HepG2 (cell line): ENCODE measurements at regions not wholly inside any gene's neighbourhood (a gene's known extent, or its start where the extent isn't known, plus 50 kb on each side); places are given as distances from the start of the nearest gene placed in this dataset.

ENCODE experiments used
- ATAC-seq: fragments of 200-7000 bp; cut with Tn5 transposase; 3 replicates; pipeline ENCODE4 v1.9.1; 2020; ENCODE audit warnings: mild to moderate bottlenecking, moderate library complexity
- BruUV-seq: library from RNA; stranded (reverse); fragments of 400-500 nt; replicated peaks from 2 replicates; lab custom pipeline; 2021; lab: Mats Ljungman, UMichigan
- CTCF ChIA-PET: fragments of 300-600 bp; formaldehyde crosslinking; extraction: SDS; loops from one replicate; lab custom pipeline; 2021; ENCODE audit warnings: low total read pairs, inconsistent platforms, low intra/inter-chr PET ratio; lab: Yijun Ruan, JAX
- POLR2A ChIA-PET: fragments of 350-600 bp; sonication (Branson Sonifier 250); formaldehyde crosslinking; loops from one replicate; lab custom pipeline; 2020; ENCODE audit warnings: antibody characterized with exemption, inconsistent platforms; lab: Yijun Ruan, JAX
- DNase-seq: peaks from one replicate; pipeline ENCODE4 v3.0.0-alpha.2; 2015; ENCODE audit warnings: low spot score
- FAIRE-seq: peaks from 3 replicates; lab custom pipeline; 2011; peaks lifted over from hg19 to GRCh38; lab: Jason Lieb, UNC
- H2AFZ ChIP-seq: one replicate; pipeline ENCODE4 v1.6.1; 2011; ENCODE audit warnings: low read length, inconsistent platforms
- H3K27ac ChIP-seq: fragments of 300-600 bp; 3 replicates; pipeline ENCODE4 v1.8.0; 2011; ENCODE audit warnings: mixed run types, mild to moderate bottlenecking, mixed read lengths, low read length, inconsistent platforms; ENCODE audit not compliant: insufficient read depth; ENCODE audit errors: extremely low read length
- H3K27me3 ChIP-seq, 2 experiments: fragments of 200-600 bp in 1 of 2; 2 replicates in 1 of 2; 3 replicates in 1 of 2; pipeline versions ENCODE4 v1.6.0 to v1.8.0; 2011; ENCODE audit warnings: low read length in 2 of 2, mild to moderate bottlenecking in 2 of 2, moderate library complexity in 2 of 2, inconsistent platforms in 1 of 2; ENCODE audit not compliant: insufficient read depth in 2 of 2, control insufficient read depth in 1 of 2
- H3K36me3 ChIP-seq, 2 experiments: fragments of 200-600 bp in 1 of 2; replicated peaks in 1 of 2; 2 replicates in 1 of 2; 3 replicates in 1 of 2; pipeline versions ENCODE4 v1.5.1 to v1.8.0; 2011; ENCODE audit warnings: low read length in 2 of 2, inconsistent platforms in 1 of 2; ENCODE audit not compliant: insufficient read depth in 2 of 2, control insufficient read depth in 1 of 2
- H3K4me1 ChIP-seq: 2 replicates; pipeline ENCODE4 v1.5.1; 2012; ENCODE audit warnings: low read length, inconsistent platforms; ENCODE audit not compliant: insufficient read depth
- H3K4me2 ChIP-seq: 2 replicates; pipeline ENCODE4 v1.6.0; 2011; ENCODE audit warnings: low read depth, low read length, inconsistent platforms
- H3K4me3 ChIP-seq, 3 experiments: fragments of 200-600 bp in 1 of 3; sonication (generic), shearing (Covaris generic) in 1 of 3; replicated peaks in 1 of 3; 2 replicates each; pipeline ENCODE4 v1.5.1; 2011 to 2016; ENCODE audit warnings: low read length in 3 of 3, inconsistent platforms in 2 of 3, low read depth in 2 of 3, mild to moderate bottlenecking in 2 of 3, control low read depth in 1 of 3, mixed read lengths in 1 of 3; ENCODE audit not compliant: insufficient read depth in 1 of 3
- H3K79me2 ChIP-seq: one replicate; pipeline ENCODE4 v1.6.1; 2011; ENCODE audit warnings: low read length, inconsistent platforms; ENCODE audit not compliant: insufficient read depth
- H3K9ac ChIP-seq: 2 replicates; pipeline ENCODE4 v1.6.0; 2011; ENCODE audit warnings: mild to moderate bottlenecking, low read depth, low read length, inconsistent platforms; ENCODE audit not compliant: insufficient read depth
- H3K9me3 ChIP-seq: 2 replicates; pipeline ENCODE4 v1.5.1; 2012; ENCODE audit warnings: mild to moderate bottlenecking, low read length
- H4K20me1 ChIP-seq: 2 replicates; pipeline ENCODE4 v1.6.0; 2011; ENCODE audit warnings: inconsistent platforms, mild to moderate bottlenecking, low read length, moderate library complexity; ENCODE audit not compliant: insufficient read depth
- CHD4 ChIP-seq: fragments of 200-600 bp; sonication (generic); IDR thresholded peaks from 2 replicates; pipeline ENCODE4 v1.7.0; 2017; ENCODE audit warnings: mild to moderate bottlenecking, low read length, borderline replicate concordance
- GABPA ChIP-seq, 2 experiments: IDR thresholded peaks; 2 replicates each; pipeline ENCODE4 v1.6.1; 2011 to 2016; ENCODE audit warnings: low read depth in 2 of 2, low read length in 1 of 2, missing biosample characterization in 1 of 2, missing genetic modification characterization in 1 of 2
- KMT2B ChIP-seq: IDR thresholded peaks from 2 replicates; pipeline ENCODE4 v1.6.1; 2016; ENCODE audit warnings: missing genetic modification reagents, missing compliant biosample characterization
- NFATC3 ChIP-seq: sonication (generic); formaldehyde crosslinking; IDR thresholded peaks from 2 replicates; pipeline ENCODE4 v1.5.1; 2020; ENCODE audit warnings: mild to moderate bottlenecking, missing genetic modification reagents
- NFYB ChIP-seq: sonication (generic); formaldehyde crosslinking; IDR thresholded peaks from 2 replicates; pipeline ENCODE4 v1.4.0; 2020; ENCODE audit warnings: missing genetic modification reagents
- TAF1 ChIP-seq: sonication (generic); formaldehyde crosslinking; IDR thresholded peaks from 2 replicates; pipeline ENCODE4 v1.4.0; 2020; ENCODE audit warnings: missing genetic modification reagents
- ZFP37 ChIP-seq: sonication (generic); formaldehyde crosslinking; IDR thresholded peaks from 2 replicates; pipeline ENCODE4 v1.4.0; 2020; ENCODE audit warnings: missing genetic modification reagents, borderline replicate concordance
- ZKSCAN8 ChIP-seq: IDR thresholded peaks from 2 replicates; pipeline ENCODE4 v1.6.1; 2016; ENCODE audit warnings: borderline replicate concordance, missing genetic modification reagents, missing compliant biosample characterization
- WGBS: methylation state at CpG from one replicate; pipeline ENCODE4 v1.1.6; 2017; ENCODE audit warnings: low lambda C conversion rate; 5-methylcytosine and 5-hydroxymethylcytosine counted together
- in situ Hi-C: cut with HindIII; loops from 2 replicates; pipeline ENCODE4 v1.10.0; 2017; ENCODE audit warnings: low pct_unique_long_range_greater_than_20kb; ENCODE audit not compliant: extremely low pct_ligation_motif_present
- intact Hi-C: fragments of 100-400 bp; cut with micrococcal nuclease; formaldehyde crosslinking; loops from one replicate; pipeline ENCODE4 v1.10.0; 2022; ENCODE audit not compliant: unreplicated experiment
- TF ChIP-seq, protein P1 (sequence below): sonication (generic); formaldehyde crosslinking; IDR thresholded peaks from 2 replicates; pipeline ENCODE4 v1.4.0; 2020; ENCODE audit warnings: missing genetic modification reagents

DNA sequence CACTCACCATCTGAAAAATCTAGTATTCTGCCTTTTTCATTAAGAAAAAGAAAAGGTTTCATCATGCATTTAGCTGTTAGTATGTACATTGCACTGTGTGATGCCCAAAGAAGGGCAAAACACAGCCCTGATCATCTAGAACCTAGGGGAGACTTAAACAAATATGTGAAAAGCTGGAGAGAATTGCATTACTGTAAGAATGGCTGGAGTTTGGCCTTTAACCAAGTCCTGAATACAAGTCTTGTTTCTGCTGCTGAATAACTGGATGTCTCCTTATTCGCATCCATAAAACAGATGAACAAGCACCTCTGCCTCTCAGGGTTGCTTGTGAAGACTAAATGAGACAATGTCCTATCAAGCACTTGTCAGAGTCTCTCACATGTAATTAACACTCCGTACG is 233.4 kb upstream of the LRTM1 start:
- DNase-seq (no peak), ATAC-seq (no peak), FAIRE-seq (no peak)
- in situ Hi-C loops (no loop called here), intact Hi-C loops (no loop called here)
- POLR2A ChIA-PET: no interaction called here
- no peaks in the 10 kb centered on the region for H3K79me2 ChIP-seq
- no peaks in the 10 kb centered on the region for H3K9me3 ChIP-seq
- no peak overlapping the region for H3K4me2 ChIP-seq
- CTCF ChIA-PET: no interaction called here
- no peaks in the 10 kb centered on the region for H3K27me3 ChIP-seq
- TF ChIP-seq ZKSCAN8 (CRISPR knock-in tag) (no peak), GABPA (IDR thresholded peaks at IDR 0.05; ENCODE audit: low read depth, low read length) (no peak), GABPA (CRISPR knock-in tag; IDR thresholded peaks at IDR 0.05; ENCODE audit: low read depth) (no peak), NFYB (CRISPR knock-in tag) (no peak), KMT2B (CRISPR knock-in tag) (no peak), CHD4 (no peak), TAF1 (no peak), ZFP37 (no peak), NFATC3 (CRISPR knock-in tag) (no peak)
- TF ChIP-seq, protein P1, sequence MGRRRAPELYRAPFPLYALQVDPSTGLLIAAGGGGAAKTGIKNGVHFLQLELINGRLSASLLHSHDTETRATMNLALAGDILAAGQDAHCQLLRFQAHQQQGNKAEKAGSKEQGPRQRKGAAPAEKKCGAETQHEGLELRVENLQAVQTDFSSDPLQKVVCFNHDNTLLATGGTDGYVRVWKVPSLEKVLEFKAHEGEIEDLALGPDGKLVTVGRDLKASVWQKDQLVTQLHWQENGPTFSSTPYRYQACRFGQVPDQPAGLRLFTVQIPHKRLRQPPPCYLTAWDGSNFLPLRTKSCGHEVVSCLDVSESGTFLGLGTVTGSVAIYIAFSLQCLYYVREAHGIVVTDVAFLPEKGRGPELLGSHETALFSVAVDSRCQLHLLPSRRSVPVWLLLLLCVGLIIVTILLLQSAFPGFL (CRISPR knock-in tag): no peak
- no peak overlapping the region for H3K4me3 ChIP-seq
- WGBS: 47% methylated on average over 3 of the region's 3 CpGs
- H3K36me3 ChIP-seq: no peaks in the 10 kb centered on the region
- BruUV-seq: no TSS peak
- no peak overlapping the region for H3K27ac ChIP-seq
- H3K4me1 ChIP-seq: no peaks in the 10 kb centered on the region
- H3K9ac ChIP-seq: no peak overlapping the region
- H4K20me1 ChIP-seq: no peaks in the 10 kb centered on the region
- H2AFZ ChIP-seq: no peak overlapping the region
